IMR-90 (cell line): ENCODE measurements at regions not wholly inside any gene's neighbourhood (a gene's known extent, or its start where the extent isn't known, plus 50 kb on each side); places are given as distances from the start of the nearest gene placed in this dataset.

Experiments used
- ATAC-seq: fragments of 200-7000 bp; cut with Tn5 transposase; 2 replicates; pipeline ENCODE4 v1.9.1; 2020; ENCODE audit warnings: low read depth, mild to moderate bottlenecking, moderate library complexity
- BruUV-seq: library from RNA; stranded (reverse); fragments of 400-500 nt; replicated peaks from 2 replicates; lab custom pipeline; 2021; lab: Mats Ljungman, UMichigan
- CTCF ChIA-PET: fragments of 300-600 bp; formaldehyde crosslinking; extraction: SDS; loops from one replicate; lab custom pipeline; 2021; ENCODE audit warnings: antibody characterized with exemption; lab: Yijun Ruan, JAX
- POLR2A ChIA-PET: fragments of 300-600 bp; sonication (Branson Sonifier 250); formaldehyde crosslinking; loops from one replicate; lab custom pipeline; 2022; ENCODE audit warnings: antibody characterized with exemption; ENCODE audit not compliant: unreplicated experiment; lab: Charles Lee
- DNase-seq: peaks from one replicate; pipeline ENCODE4 v3.0.0; 2013
- H2AFZ ChIP-seq: replicated peaks from 2 replicates; pipeline ENCODE3; 2013; ENCODE audit warnings: low read length, mild to moderate bottlenecking; ENCODE audit not compliant: poor library complexity
- H2AK5ac ChIP-seq: 2 replicates; pipeline ENCODE4 v1.6.1; 2013; ENCODE audit warnings: low read depth, low read length, inconsistent platforms
- H2AK9ac ChIP-seq: replicated peaks from 2 replicates; pipeline ENCODE3; 2013; ENCODE audit warnings: mild to moderate bottlenecking, low read depth, low read length, moderate library complexity; ENCODE audit not compliant: poor library complexity
- H2BK120ac ChIP-seq: 2 replicates; pipeline ENCODE4 v1.6.1; 2013; ENCODE audit warnings: low read depth, low read length, inconsistent platforms
- H2BK15ac ChIP-seq: 3 replicates; pipeline ENCODE4 v1.6.1; 2013; ENCODE audit warnings: low read depth, low read length, inconsistent platforms
- H2BK20ac ChIP-seq: 2 replicates; pipeline ENCODE4 v1.6.1; 2013; ENCODE audit warnings: low read depth, mild to moderate bottlenecking, inconsistent platforms, low read length, moderate library complexity
- H2BK5ac ChIP-seq: 2 replicates; pipeline ENCODE4 v1.6.1; 2013; ENCODE audit warnings: mild to moderate bottlenecking, low read depth, low read length, inconsistent platforms; ENCODE audit not compliant: poor library complexity, severe bottlenecking
- H3K14ac ChIP-seq: replicated peaks from 2 replicates; pipeline ENCODE4 v1.6.1; 2013; ENCODE audit warnings: low read depth, low read length, inconsistent platforms
- H3K18ac ChIP-seq: 2 replicates; pipeline ENCODE4 v1.6.1; 2013; ENCODE audit warnings: low read depth, low read length, control low read depth
- H3K23ac ChIP-seq: 2 replicates; pipeline ENCODE4 v1.6.1; 2013; ENCODE audit warnings: low read depth, low read length, inconsistent platforms
- H3K27ac ChIP-seq: 2 replicates; pipeline ENCODE4 v1.5.1; 2013; ENCODE audit warnings: mild to moderate bottlenecking, control low read depth, low read length; ENCODE audit not compliant: insufficient read depth
- H3K27me3 ChIP-seq: 2 replicates; pipeline ENCODE4 v1.6.1; 2013; ENCODE audit warnings: low read length; ENCODE audit not compliant: control insufficient read depth, insufficient read depth
- H3K36me3 ChIP-seq: 2 replicates; pipeline ENCODE4 v1.6.1; 2013; ENCODE audit warnings: low read length, mixed read lengths; ENCODE audit not compliant: control insufficient read depth, insufficient read depth
- H3K4ac ChIP-seq: 2 replicates; pipeline ENCODE4 v1.6.1; 2013; ENCODE audit warnings: low read depth, low read length, inconsistent platforms
- H3K4me1 ChIP-seq: 2 replicates; pipeline ENCODE4 v1.6.1; 2013; ENCODE audit warnings: low read length, mixed read lengths; ENCODE audit not compliant: control insufficient read depth, insufficient read depth
- H3K4me2 ChIP-seq: 2 replicates; pipeline ENCODE4 v1.6.1; 2013; ENCODE audit warnings: low read depth, mild to moderate bottlenecking, control low read depth, low read length, moderate library complexity
- H3K4me3 ChIP-seq: 2 replicates; pipeline ENCODE4 v1.5.1; 2013; ENCODE audit warnings: low read depth, mild to moderate bottlenecking, control low read depth, low read length, moderate library complexity; ENCODE audit not compliant: insufficient read depth
- H3K56ac ChIP-seq: 2 replicates; pipeline ENCODE4 v1.6.1; 2013; ENCODE audit warnings: low read length, inconsistent platforms; ENCODE audit not compliant: insufficient read depth; ENCODE audit errors: extremely low read depth
- H3K79me1 ChIP-seq, 2 experiments: 2 replicates each; pipeline ENCODE4 v1.6.1; 2013; ENCODE audit warnings: low read length in 2 of 2, inconsistent platforms in 1 of 2, low read depth in 1 of 2
- H3K9ac ChIP-seq: 2 replicates; pipeline ENCODE4 v1.6.1; 2013; ENCODE audit warnings: low read depth, low read length, control low read depth
- H3K9me1 ChIP-seq: 2 replicates; pipeline ENCODE4 v1.6.1; 2013; ENCODE audit warnings: low read length, inconsistent platforms; ENCODE audit not compliant: insufficient read depth
- H3K9me3 ChIP-seq: 2 replicates; pipeline ENCODE4 v1.6.1; 2013; ENCODE audit warnings: low read length; ENCODE audit not compliant: control insufficient read depth, insufficient read depth
- H4K20me1 ChIP-seq: 2 replicates; pipeline ENCODE4 v1.6.1; 2013; ENCODE audit warnings: low read length, inconsistent platforms; ENCODE audit not compliant: insufficient read depth
- H4K5ac ChIP-seq: 2 replicates; pipeline ENCODE4 v1.6.1; 2013; ENCODE audit warnings: mild to moderate bottlenecking, low read depth, low read length, control low read depth
- H4K8ac ChIP-seq, 2 experiments: 2 replicates each; pipeline ENCODE4 v1.6.1; 2013; ENCODE audit warnings: low read depth in 2 of 2, low read length in 2 of 2, control low read depth in 1 of 2, inconsistent platforms in 1 of 2
- H4K91ac ChIP-seq: 2 replicates; pipeline ENCODE4 v1.6.1; 2013; ENCODE audit warnings: low read depth, low read length, inconsistent platforms; ENCODE audit not compliant: insufficient read depth
- BHLHE40 ChIP-seq: fragments of 150-350 bp; IDR thresholded peaks from 2 replicates; pipeline ENCODE4 v1.6.1; 2016; ENCODE audit warnings: mild to moderate bottlenecking, low read depth, low read length
- CHD1 ChIP-seq: IDR thresholded peaks from 2 replicates; pipeline ENCODE4 v1.6.1; 2012; ENCODE audit warnings: low read depth, low read length, improper control_type of control experiment
- ELK1 ChIP-seq: fragments of 150-350 bp; IDR thresholded peaks from 2 replicates; pipeline ENCODE4 v1.6.1; 2016; ENCODE audit warnings: low read depth, mild to moderate bottlenecking, low read length, moderate library complexity, borderline replicate concordance
- SMC3 ChIP-seq: fragments of 150-350 bp; IDR thresholded peaks from 2 replicates; pipeline ENCODE4 v1.6.1; 2016; ENCODE audit warnings: low read depth, mild to moderate bottlenecking, antibody characterized with exemption, low read length, moderate library complexity
- WGBS, 2 experiments: methylation state at CpG; one replicate each; pipeline versions ENCODE4 v1.1.5 to v1.1.7; 2013; ENCODE audit warnings: missing lambda C conversion rate in 2 of 2; ENCODE audit not compliant: insufficient read length in 1 of 2; ENCODE audit errors: extremely low coverage in 2 of 2; 5-methylcytosine and 5-hydroxymethylcytosine counted together
- dilution Hi-C: fragments of 300-500 bp; cut with HindIII; formaldehyde crosslinking; loops from one replicate; pipeline ENCODE4 v1.14.3; 2018; ENCODE audit warnings: low sequenced_read_pairs; ENCODE audit not compliant: unreplicated experiment
- in situ Hi-C: fragments of 300-500 bp; cut with MboI; formaldehyde crosslinking; loops from 3 replicates; pipeline ENCODE4 v1.14.3; 2019; ENCODE audit warnings: low sequenced_read_pairs, inconsistent platforms, mixed read lengths
- intact Hi-C: fragments of 100-400 bp; cut with micrococcal nuclease; formaldehyde crosslinking; loops from 2 replicates; pipeline ENCODE4 v1.10.0; 2022

- Histone ChIP-seq H3K4ac (no peak overlapping the region), H3K27me3 (no peaks in the 10 kb centered on the region), H4K20me1 (no peaks in the 10 kb centered on the region), H3K79me1 (no peaks in the 10 kb centered on the region), H4K91ac (no peak overlapping the region), H3K36me3 (no peaks in the 10 kb centered on the region), H3K4me2 (no peak overlapping the region), H3K14ac (no peak overlapping the region), H2AK5ac (no peak overlapping the region), H3K18ac (no peak overlapping the region), H2BK15ac (no peak overlapping the region), H2BK120ac (no peak overlapping the region), H3K27ac (no peak overlapping the region), H2BK20ac (no peak overlapping the region), H2BK5ac (peak overlapping the region; percentile 84), H3K4me3 (no peak overlapping the region), H2AK9ac (no peak overlapping the region), H3K4me1 (peaks cover 7% of the 10 kb centered on the region), H3K9me3 (no peaks in the 10 kb centered on the region), H3K9me1 (no peaks in the 10 kb centered on the region), H3K23ac (no peak overlapping the region), H2AFZ (no peak overlapping the region), H3K9ac (no peak overlapping the region), H4K8ac (no peak overlapping the region), H3K56ac (no peak overlapping the region), H4K5ac (no peak overlapping the region)
- ChIA-PET CTCF (interaction anchor here (1.3 kb wide), 1 partner anchor 11 kb away, joined by 3 read pairs; no protein-coding TSS in a partner anchor), POLR2A (interaction anchor here (0.6 kb wide), 1 partner anchor 29 kb away, joined by 5 read pairs; no protein-coding TSS in a partner anchor)
- in situ Hi-C loops: no loop called here
- no CpG with 5 or more reads among the region's 2 CpGs for WGBS, 2 experiments
- BruUV-seq: no TSS peak
- intact Hi-C loops: no loop called here
- DNase-seq (peak; percentile 67), ATAC-seq (peak; percentile 81)
- dilution Hi-C loops: no loop called here
- no peak for TF ChIP-seq ELK1
- no peak for TF ChIP-seq BHLHE40
- no peak for TF ChIP-seq SMC3
- no peak for TF ChIP-seq CHD1
These were observed 67.2 kb upstream of the IL15 start for GRCh38 chr4:141569141-141569540.
